K562 (cell line): ENCODE measurements at regions not wholly inside any gene's neighbourhood (a gene's known extent, or its start where the extent isn't known, plus 50 kb on each side); places are given as distances from the start of the nearest gene placed in this dataset.

ENCODE experiments used
- ATAC-seq: fragments of 200-7000 bp; cut with Tn5 transposase; 3 replicates; pipeline ENCODE4 v1.9.1; 2020; ENCODE audit warnings: moderate library complexity
- BruUV-seq: library from RNA; stranded (reverse); fragments of 400-500 nt; replicated peaks from 2 replicates; lab custom pipeline; 2021; lab: Mats Ljungman, UMichigan
- CTCF ChIA-PET: fragments of 300-600 bp; formaldehyde crosslinking; extraction: SDS; loops from one replicate; lab custom pipeline; 2021; ENCODE audit warnings: low intra/inter-chr PET ratio; lab: Yijun Ruan, JAX
- POLR2A ChIA-PET: fragments of 300-600, 350-650 bp; sonication (Branson Sonifier 250); formaldehyde crosslinking; extraction: SDS; loops from one replicate; lab custom pipeline; 2021; ENCODE audit warnings: antibody characterized with exemption, inconsistent platforms; lab: Yijun Ruan, JAX
- DNase-seq, 4 experiments: peaks; one replicate each; pipeline versions ENCODE4 v3.0.0 to v3.0.0-alpha.2; 2011 to 2018; ENCODE audit warnings: low spot score in 3 of 4, mixed read lengths in 3 of 4; ENCODE audit errors: extremely low read depth in 1 of 4
- FAIRE-seq: peaks from 2 replicates; lab custom pipeline; 2011; peaks lifted over from hg19 to GRCh38; lab: Jason Lieb, UNC
- H2AFZ ChIP-seq: 2 replicates; pipeline ENCODE4 v1.6.0; 2011; ENCODE audit warnings: low read depth, low read length, control low read depth, inconsistent platforms
- H3K27ac ChIP-seq: fragments of 200-600 bp; 3 replicates; pipeline ENCODE4 v1.8.0; 2011; ENCODE audit warnings: low read depth, mild to moderate bottlenecking, control low read depth, inconsistent platforms, low read length, moderate library complexity, mixed read lengths; ENCODE audit errors: extremely low read depth
- H3K27me3 ChIP-seq, 2 experiments: fragments of 300-600 bp in 1 of 2; 2 replicates in 1 of 2; 3 replicates in 1 of 2; pipeline versions ENCODE4 v1.6.0 to v1.8.0; 2011; ENCODE audit warnings: inconsistent platforms in 2 of 2, low read length in 2 of 2, mild to moderate bottlenecking in 1 of 2, mixed read lengths in 1 of 2, moderate library complexity in 1 of 2; ENCODE audit not compliant: control insufficient read depth in 2 of 2, insufficient read depth in 2 of 2
- H3K36me3 ChIP-seq: fragments of 300-600 bp; 3 replicates; pipeline ENCODE4 v1.8.0; 2011; ENCODE audit warnings: mild to moderate bottlenecking, low read length, inconsistent platforms; ENCODE audit not compliant: control insufficient read depth, insufficient read depth
- H3K4me1 ChIP-seq, 2 experiments: fragments of 200-600 bp in 1 of 2; replicated peaks in 1 of 2; 2 replicates in 1 of 2; 3 replicates in 1 of 2; pipeline versions ENCODE4 v1.5.1 to v1.8.0; 2011; ENCODE audit warnings: inconsistent platforms in 2 of 2, low read length in 2 of 2, mild to moderate bottlenecking in 1 of 2, mixed read lengths in 1 of 2, moderate library complexity in 1 of 2; ENCODE audit not compliant: control insufficient read depth in 2 of 2, insufficient read depth in 2 of 2
- H3K4me2 ChIP-seq: 2 replicates; pipeline ENCODE4 v1.6.1; 2011; ENCODE audit warnings: low read length, control low read depth, inconsistent platforms, mixed read lengths; ENCODE audit not compliant: insufficient read depth
- H3K4me3 ChIP-seq: fragments of 200-600 bp; sonication (generic), shearing (Covaris generic); 2 replicates; pipeline ENCODE4 v1.5.1; 2016; ENCODE audit warnings: control low read depth, inconsistent platforms
- H3K79me2 ChIP-seq: fragments of 200-600 bp; 3 replicates; pipeline ENCODE4 v1.8.0; 2011; ENCODE audit warnings: low read length, inconsistent platforms; ENCODE audit not compliant: control insufficient read depth, insufficient read depth
- H3K9ac ChIP-seq, 2 experiments: 2 replicates each; pipeline versions ENCODE4 v1.6.0 to v1.6.1; 2011; ENCODE audit warnings: low read depth in 2 of 2, low read length in 2 of 2, control low read depth in 1 of 2, inconsistent platforms in 1 of 2, mild to moderate bottlenecking in 1 of 2, mixed read lengths in 1 of 2; ENCODE audit not compliant: insufficient read depth in 1 of 2
- H3K9me1 ChIP-seq: one replicate; pipeline ENCODE4 v1.6.0; 2011; ENCODE audit warnings: inconsistent platforms, mild to moderate bottlenecking, low read length, moderate library complexity; ENCODE audit not compliant: control insufficient read depth, insufficient read depth
- H3K9me3 ChIP-seq: replicated peaks from 2 replicates; pipeline ENCODE4 v1.5.1; 2011; ENCODE audit warnings: low read depth, low read length, inconsistent platforms; ENCODE audit not compliant: control insufficient read depth, insufficient read depth
- H4K20me1 ChIP-seq: replicated peaks from 2 replicates; pipeline ENCODE4 v1.6.1; 2011; ENCODE audit warnings: low read length, inconsistent platforms, mixed read lengths; ENCODE audit not compliant: control insufficient read depth, insufficient read depth
- CREB1 ChIP-seq, 2 experiments: sonication (generic) in 1 of 2; formaldehyde crosslinking in 1 of 2; IDR thresholded peaks; 2 replicates each; pipeline versions ENCODE4 v1.6.1 to v1.8.0; 2012 to 2022; ENCODE audit warnings: inconsistent platforms in 1 of 2, mild to moderate bottlenecking in 1 of 2, missing genetic modification reagents in 1 of 2, moderate library complexity in 1 of 2
- DIDO1 ChIP-seq: fragments of 450-650 bp; IDR thresholded peaks from 2 replicates; pipeline ENCODE4 v1.6.1; 2016; ENCODE audit warnings: low read depth, missing biosample characterization, missing genetic modification characterization
- ETV1 ChIP-seq: fragments of 450-650 bp; conservative IDR thresholded peaks from 2 replicates; pipeline ENCODE4 v1.6.1; 2016; ENCODE audit warnings: missing genetic modification characterization, control low read depth, low read depth, missing compliant biosample characterization
- GATAD2A ChIP-seq: fragments of 450-650 bp; IDR thresholded peaks from 2 replicates; pipeline ENCODE4 v1.6.1; 2017
- MTA1 ChIP-seq: fragments of 450-650 bp; IDR thresholded peaks from 2 replicates; pipeline ENCODE4 v1.6.1; 2017; ENCODE audit warnings: borderline replicate concordance
- RBM14 ChIP-seq: fragments of 200-400 bp; formaldehyde crosslinking; IDR thresholded peaks from 2 replicates; pipeline ENCODE4 v1.6.1; 2018; ENCODE audit warnings: low read depth, mild to moderate bottlenecking, low read length, moderate library complexity, borderline replicate concordance; ENCODE audit not compliant: insufficient read depth
- REST ChIP-seq, 2 experiments: fragments of 450-650 bp; formaldehyde crosslinking in 1 of 2; IDR thresholded peaks; 2 replicates each; pipeline versions ENCODE4 v1.4.0 to v1.6.1; 2014 to 2020; ENCODE audit warnings: mild to moderate bottlenecking in 2 of 2, borderline replicate concordance in 1 of 2, low read depth in 1 of 2
- TEAD2 ChIP-seq: fragments of 450-650 bp; IDR thresholded peaks from 2 replicates; pipeline ENCODE4 v1.6.1; 2016; ENCODE audit warnings: missing genetic modification characterization, control low read depth, missing compliant biosample characterization
- ZKSCAN3 ChIP-seq: fragments of 250-450 bp; sonication (Bioruptor Pico); IDR thresholded peaks from 2 replicates; pipeline ENCODE4 v1.4.0; 2020
- WGBS: fragments of 100-300 bp; shearing (Covaris generic); methylation state at CpG from one replicate; pipeline ENCODE4 v1.1.6; 2016; ENCODE audit warnings: low coverage, mixed read lengths; ENCODE audit not compliant: insufficient coverage; ENCODE audit errors: missing lambda C conversion rate; 5-methylcytosine and 5-hydroxymethylcytosine counted together
- in situ Hi-C: fragments of 300-500 bp; cut with MboI; formaldehyde crosslinking; loops from 4 replicates; pipeline ENCODE4 v1.15.0; 2018; ENCODE audit warnings: inconsistent platforms, mixed read lengths
- intact Hi-C: fragments of 100-400 bp; cut with micrococcal nuclease; formaldehyde crosslinking; loops from 2 replicates; pipeline ENCODE4 v1.14.2; 2022
- TF ChIP-seq, protein P1 (sequence below): fragments of 250-450 bp; sonication (Bioruptor Pico); IDR thresholded peaks from 2 replicates; pipeline ENCODE4 v1.4.0; 2020; ENCODE audit warnings: mild to moderate bottlenecking, moderate library complexity

DNA sequence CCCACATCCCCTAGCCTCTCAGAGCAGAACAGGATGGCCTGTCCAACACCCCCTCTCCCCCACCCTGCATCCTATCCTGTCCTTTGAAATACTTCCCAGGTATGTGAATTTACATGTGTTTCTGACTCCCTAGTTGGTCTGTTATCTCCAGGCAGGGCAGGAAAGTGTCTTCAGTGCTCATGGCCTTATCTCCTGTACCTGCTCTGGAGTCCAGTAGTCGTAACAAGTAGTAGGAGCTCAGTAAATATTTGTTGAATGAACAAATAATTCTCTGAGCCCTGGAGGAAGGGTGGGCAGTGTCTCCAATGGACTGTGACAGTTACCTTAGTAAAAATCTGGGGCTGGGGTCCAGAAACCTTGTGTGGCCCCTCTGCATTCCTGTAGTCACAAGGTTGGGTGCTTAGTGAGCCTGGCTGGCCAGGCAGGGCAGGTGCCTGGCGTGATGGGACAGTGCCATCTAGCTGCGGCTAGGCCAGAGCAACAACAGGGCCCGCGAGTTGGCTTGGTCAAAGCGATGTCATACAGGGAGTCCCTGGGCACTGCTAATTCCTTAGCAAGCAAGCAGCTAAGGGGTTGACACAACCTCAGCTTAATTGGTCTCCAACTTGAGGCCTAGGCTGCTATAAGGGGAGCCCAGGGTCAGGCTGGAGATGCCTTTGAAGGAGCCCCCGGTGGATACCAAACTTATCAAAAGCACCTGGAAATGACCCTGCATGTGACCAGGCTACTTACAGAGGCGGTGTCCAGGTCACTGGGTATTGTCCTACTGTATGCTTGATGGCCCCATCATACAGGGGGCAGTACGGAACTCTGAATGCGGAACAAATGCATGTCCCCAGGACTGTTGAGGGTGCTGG lies 89.0 kb upstream of the PPM1J start:
- Histone ChIP-seq H3K4me1 (peaks cover 0 to 3% of the 10 kb centered on the region in 2 experiments; a peak in 1 of 5 replicates), H3K27me3 (peaks cover 19 to 28% of the 10 kb centered on the region in 2 experiments; a peak in 4 of 5 replicates), H3K27ac (no peak overlapping the region), H3K9me3 (no peaks in the 10 kb centered on the region), H3K79me2 (no peaks in the 10 kb centered on the region), H3K9me1 (no peaks in the 10 kb centered on the region), H2AFZ (no peak overlapping the region), H3K9ac (no peak overlapping the region), H3K4me2 (no peak overlapping the region), H4K20me1 (no peaks in the 10 kb centered on the region), H3K36me3 (no peaks in the 10 kb centered on the region), H3K4me3 (no peak overlapping the region)
- ChIA-PET CTCF (interaction anchor here (0.6 to 5.1 kb wide), 7 partner anchors 36 to 1089 kb away, joined by 3 to 109 read pairs (median 3); partner anchors contain the start of genes PPM1J and RHOC), POLR2A (interaction anchor here (0.6 to 1.9 kb wide), 10 partner anchors 10 to 269 kb away, joined by 3 to 7 read pairs (median 3); partner anchors contain the start of genes LRIG2 and PPM1J)
- 9% methylated on average over 10 of the region's 10 CpGs for WGBS
- BruUV-seq, result no TSS peak
- ATAC-seq (peak; percentile 98), DNase-seq (peak; percentile 73 to 85 (median 76)), FAIRE-seq (peak; percentile 82)
- intact Hi-C loops, result loop anchor here (2.0 to 10.0 kb wide), 3 partner anchors 179 to 413 kb away; no protein-coding TSS in a partner anchor
- in situ Hi-C loops, result loop anchor here (5.0 to 10.0 kb wide), 2 partner anchors 179 to 412 kb away; no protein-coding TSS in a partner anchor
- TF ChIP-seq REST (IDR thresholded peaks at IDR 0.05; ENCODE audit: borderline replicate concordance) (peak; percentile 95), REST (CRISPR knock-in tag; IDR thresholded peaks at IDR 0.05; ENCODE audit: low read depth) (no peak), DIDO1 (no peak), MTA1 (no peak), ZKSCAN3 (CRISPR knock-in tag) (no peak), ETV1 (tag) (no peak), TEAD2 (tag) (peak; percentile 40; the same call in 1 of the 2 replicates), GATAD2A (no peak), CREB1 (IDR thresholded peaks at IDR 0.05) (no peak), CREB1 (CRISPR knock-in tag; IDR thresholded peaks at IDR 0.05) (no peak), RBM14 (no peak)
- TF ChIP-seq, protein P1, sequence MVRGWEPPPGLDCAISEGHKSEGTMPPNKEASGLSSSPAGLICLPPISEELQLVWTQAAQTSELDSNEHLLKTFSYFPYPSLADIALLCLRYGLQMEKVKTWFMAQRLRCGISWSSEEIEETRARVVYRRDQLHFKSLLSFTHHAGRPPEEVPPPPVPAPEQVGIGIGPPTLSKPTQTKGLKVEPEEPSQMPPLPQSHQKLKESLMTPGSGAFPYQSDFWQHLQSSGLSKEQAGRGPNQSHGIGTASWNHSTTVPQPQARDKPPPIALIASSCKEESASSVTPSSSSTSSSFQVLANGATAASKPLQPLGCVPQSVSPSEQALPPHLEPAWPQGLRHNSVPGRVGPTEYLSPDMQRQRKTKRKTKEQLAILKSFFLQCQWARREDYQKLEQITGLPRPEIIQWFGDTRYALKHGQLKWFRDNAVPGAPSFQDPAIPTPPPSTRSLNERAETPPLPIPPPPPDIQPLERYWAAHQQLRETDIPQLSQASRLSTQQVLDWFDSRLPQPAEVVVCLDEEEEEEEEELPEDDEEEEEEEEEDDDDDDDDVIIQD, result no peak
